Activated CD8-positive, alpha-beta T cell treated with anti-CD3 and anti-CD28 coated beads for 36 hours (primary cell): ENCODE measurements at regions not wholly inside any gene's neighbourhood (a gene's known extent, or its start where the extent isn't known, plus 50 kb on each side); places are given as distances from the start of the nearest gene placed in this dataset.

ENCODE experiments used
- ATAC-seq: fragments of 200-7000 bp; cut with Tn5 transposase; one replicate; pipeline ENCODE4 v1.10.0; 2021; ENCODE audit warnings: mild to moderate bottlenecking, moderate library complexity
- CTCF ChIA-PET: fragments of 350-600 bp; sonication (Branson Sonifier 250); formaldehyde crosslinking; loops from one replicate; lab custom pipeline; 2021; ENCODE audit warnings: antibody characterized with exemption; lab: Charles Lee
- POLR2A ChIA-PET: fragments of 350-600 bp; sonication (Branson Sonifier 250); formaldehyde crosslinking; loops from one replicate; lab custom pipeline; 2021; ENCODE audit warnings: antibody characterized with exemption; lab: Charles Lee
- DNase-seq: peaks from one replicate; pipeline ENCODE4 v3.0.0-alpha.2; 2020
- H3K27ac Mint-ChIP-seq: one replicate; pipeline ENCODE4 v1.8.0; 2021; ENCODE audit warnings: mild to moderate bottlenecking, mixed read lengths
- H3K27me3 Mint-ChIP-seq: one replicate; pipeline ENCODE4 v1.8.0; 2021; ENCODE audit warnings: mixed read lengths
- H3K36me3 Mint-ChIP-seq: one replicate; pipeline ENCODE4 v1.8.0; 2021; ENCODE audit warnings: low read depth, mixed read lengths
- H3K4me1 Mint-ChIP-seq: one replicate; pipeline ENCODE4 v1.8.0; 2021; ENCODE audit warnings: low read depth, mixed read lengths
- H3K4me3 Mint-ChIP-seq: one replicate; pipeline ENCODE4 v1.8.0; 2021; ENCODE audit warnings: mild to moderate bottlenecking, moderate library complexity, mixed read lengths
- H3K9me3 Mint-ChIP-seq: one replicate; pipeline ENCODE4 v1.8.0; 2021; ENCODE audit warnings: mixed read lengths
- intact Hi-C: fragments of 100-400 bp; cut with micrococcal nuclease; formaldehyde crosslinking; loops from one replicate; pipeline ENCODE4 v1.10.0; 2022
- TF ChIP-seq, protein P1 (sequence below): fragments of 200-600 bp; IDR thresholded peaks from one replicate; pipeline ENCODE4 v1.8.0; 2022; ENCODE audit warnings: antibody characterized with exemption, mild to moderate bottlenecking

DNA sequence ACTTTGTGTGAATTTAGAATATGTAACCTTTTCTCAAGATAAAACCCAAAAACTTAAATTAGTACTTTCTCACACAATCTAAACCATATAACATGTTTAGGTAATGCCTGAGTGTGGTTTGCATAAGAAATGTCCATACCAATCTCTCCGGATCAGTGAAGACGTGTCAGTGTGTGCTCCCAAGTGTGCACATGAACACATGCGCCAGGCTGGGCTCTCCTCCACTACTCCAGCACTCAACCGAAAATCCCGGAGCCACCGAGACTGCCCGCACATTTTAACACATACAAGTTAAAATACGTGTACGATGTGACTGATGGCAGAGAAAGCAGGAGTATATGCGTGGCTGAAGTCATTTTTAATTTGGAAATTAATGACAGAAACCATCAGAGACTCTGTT lies 658.4 kb downstream of the EFNA5 start:
- no peak for DNase-seq
- H3K4me1 Mint-ChIP-seq: no peaks in the 10 kb centered on the region
- CTCF ChIA-PET: no interaction called here
- H3K27me3 Mint-ChIP-seq: no peaks in the 10 kb centered on the region
- H3K9me3 Mint-ChIP-seq: no peaks in the 10 kb centered on the region
- TF ChIP-seq, protein P1, sequence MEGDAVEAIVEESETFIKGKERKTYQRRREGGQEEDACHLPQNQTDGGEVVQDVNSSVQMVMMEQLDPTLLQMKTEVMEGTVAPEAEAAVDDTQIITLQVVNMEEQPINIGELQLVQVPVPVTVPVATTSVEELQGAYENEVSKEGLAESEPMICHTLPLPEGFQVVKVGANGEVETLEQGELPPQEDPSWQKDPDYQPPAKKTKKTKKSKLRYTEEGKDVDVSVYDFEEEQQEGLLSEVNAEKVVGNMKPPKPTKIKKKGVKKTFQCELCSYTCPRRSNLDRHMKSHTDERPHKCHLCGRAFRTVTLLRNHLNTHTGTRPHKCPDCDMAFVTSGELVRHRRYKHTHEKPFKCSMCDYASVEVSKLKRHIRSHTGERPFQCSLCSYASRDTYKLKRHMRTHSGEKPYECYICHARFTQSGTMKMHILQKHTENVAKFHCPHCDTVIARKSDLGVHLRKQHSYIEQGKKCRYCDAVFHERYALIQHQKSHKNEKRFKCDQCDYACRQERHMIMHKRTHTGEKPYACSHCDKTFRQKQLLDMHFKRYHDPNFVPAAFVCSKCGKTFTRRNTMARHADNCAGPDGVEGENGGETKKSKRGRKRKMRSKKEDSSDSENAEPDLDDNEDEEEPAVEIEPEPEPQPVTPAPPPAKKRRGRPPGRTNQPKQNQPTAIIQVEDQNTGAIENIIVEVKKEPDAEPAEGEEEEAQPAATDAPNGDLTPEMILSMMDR: no peak
- POLR2A ChIA-PET: no interaction called here
- intact Hi-C loops: no loop called here
- H3K4me3 Mint-ChIP-seq: no peak overlapping the region
- ATAC-seq: no peak
- no peak overlapping the region for H3K27ac Mint-ChIP-seq
- H3K36me3 Mint-ChIP-seq: no peaks in the 10 kb centered on the region

- Mint-ChIP-seq H3K4me1 (no peaks in the 10 kb centered on the region), H3K27me3 (no peaks in the 10 kb centered on the region), H3K9me3 (no peaks in the 10 kb centered on the region), H3K27ac (no peak overlapping the region), H3K36me3 (no peaks in the 10 kb centered on the region), H3K4me3 (no peak overlapping the region)
- TF ChIP-seq, protein P1: no peak
- ATAC-seq (no peak), DNase-seq (no peak)
- ChIA-PET CTCF (no interaction called here), POLR2A (no interaction called here)
- intact Hi-C loops: no loop called here
These were observed 659.1 kb downstream of the EFNA5 start for GRCh38 chr5:107011605-107012004.

DNA sequence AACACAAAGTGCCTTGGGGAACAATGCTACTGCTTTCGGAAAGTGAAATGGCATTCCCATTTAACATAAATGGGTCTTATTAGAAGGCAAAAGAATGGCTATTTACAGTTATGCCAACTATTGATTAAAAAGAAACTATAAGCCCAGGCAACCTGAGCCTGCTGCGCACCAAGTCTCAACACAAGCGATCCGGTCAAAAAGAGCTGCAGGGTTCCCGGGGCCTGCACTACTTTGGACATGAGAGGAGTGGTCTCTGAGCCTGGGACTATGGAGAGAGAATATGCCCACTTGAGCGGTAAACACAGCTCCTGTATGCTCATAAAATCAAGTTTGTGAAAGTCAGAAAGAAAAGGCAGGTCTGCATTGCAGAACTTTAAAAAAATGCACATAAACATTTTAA lies 660.7 kb downstream of the EFNA5 start:
- no peak for ATAC-seq
- Mint-ChIP-seq H3K4me1 (no peaks in the 10 kb centered on the region), H3K9me3 (no peaks in the 10 kb centered on the region), H3K36me3 (no peaks in the 10 kb centered on the region), H3K27me3 (no peaks in the 10 kb centered on the region), H3K4me3 (no peak overlapping the region), H3K27ac (no peak overlapping the region)
- TF ChIP-seq, protein P1: no peak
- no peak for DNase-seq
- POLR2A ChIA-PET: no interaction called here
- CTCF ChIA-PET: no interaction called here
- intact Hi-C loops: no loop called here

- no peaks in the 10 kb centered on the region for H3K36me3 Mint-ChIP-seq
- intact Hi-C loops: no loop called here
- TF ChIP-seq, protein P1: no peak
- CTCF ChIA-PET: no interaction called here
- no peaks in the 10 kb centered on the region for H3K27me3 Mint-ChIP-seq
- no peaks in the 10 kb centered on the region for H3K4me1 Mint-ChIP-seq
- POLR2A ChIA-PET: no interaction called here
- ATAC-seq (no peak), DNase-seq (no peak)
- H3K9me3 Mint-ChIP-seq: no peaks in the 10 kb centered on the region
- no peak overlapping the region for H3K27ac Mint-ChIP-seq
- no peak overlapping the region for H3K4me3 Mint-ChIP-seq
These were observed 665.1 kb downstream of the EFNA5 start for GRCh38 chr5:107005653-107006052.

DNA sequence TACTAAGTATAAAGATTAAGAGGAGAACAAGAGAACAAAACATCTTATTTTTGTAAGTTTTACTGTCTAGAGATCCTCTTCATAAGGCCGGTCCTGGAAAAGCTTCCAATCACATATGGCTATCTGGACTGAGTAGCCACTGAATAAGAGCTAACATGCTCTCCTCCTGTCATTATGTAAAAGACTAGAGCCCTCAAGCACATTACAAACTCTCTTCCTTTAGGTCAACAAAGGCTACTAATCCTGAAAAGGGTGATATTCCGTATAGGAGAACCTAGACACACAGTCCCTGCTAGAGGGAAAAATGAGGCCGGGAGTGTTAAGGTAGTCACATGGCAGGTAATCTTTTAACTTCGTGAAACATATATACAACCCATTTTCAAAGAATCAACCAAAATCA lies 665.6 kb downstream of the EFNA5 start:
- H3K4me1 Mint-ChIP-seq: no peaks in the 10 kb centered on the region
- H3K27me3 Mint-ChIP-seq: no peaks in the 10 kb centered on the region
- intact Hi-C loops: no loop called here
- ChIA-PET CTCF (no interaction called here), POLR2A (no interaction called here)
- no peak overlapping the region for H3K4me3 Mint-ChIP-seq
- no peak overlapping the region for H3K27ac Mint-ChIP-seq
- TF ChIP-seq, protein P1: no peak
- H3K36me3 Mint-ChIP-seq: no peaks in the 10 kb centered on the region
- DNase-seq (no peak), ATAC-seq (no peak)
- no peaks in the 10 kb centered on the region for H3K9me3 Mint-ChIP-seq
